IPS-20b (cell line): ENCODE measurements at regions not wholly inside any gene's neighbourhood (a gene's known extent, or its start where the extent isn't known, plus 50 kb on each side); places are given as distances from the start of the nearest gene placed in this dataset.

ENCODE experiments used
- H3K27ac ChIP-seq: one replicate; pipeline ENCODE4 v1.5.1; 2013; ENCODE audit warnings: low read length
- H3K27me3 ChIP-seq: 2 replicates; pipeline ENCODE4 v1.6.1; 2013; ENCODE audit warnings: mild to moderate bottlenecking, low read length, inconsistent platforms; ENCODE audit not compliant: insufficient read depth
- H3K36me3 ChIP-seq: 2 replicates; pipeline ENCODE4 v1.6.1; 2013; ENCODE audit warnings: low read depth, mild to moderate bottlenecking, inconsistent platforms, low read length, moderate library complexity; ENCODE audit not compliant: insufficient read depth
- H3K4me1 ChIP-seq: 2 replicates; pipeline ENCODE4 v1.6.1; 2013; ENCODE audit warnings: mild to moderate bottlenecking, control low read depth, inconsistent platforms, low read length, moderate library complexity; ENCODE audit not compliant: insufficient read depth
- H3K4me3 ChIP-seq: 2 replicates; pipeline ENCODE4 v1.5.1; 2013; ENCODE audit warnings: mild to moderate bottlenecking, low read length, inconsistent platforms
- H3K9ac ChIP-seq: 2 replicates; pipeline ENCODE4 v1.6.1; 2013; ENCODE audit warnings: low read depth, mild to moderate bottlenecking, inconsistent platforms, low read length, moderate library complexity
- H3K9me3 ChIP-seq: 2 replicates; pipeline ENCODE4 v1.6.1; 2013; ENCODE audit warnings: mild to moderate bottlenecking, low read depth, low read length, inconsistent platforms; ENCODE audit not compliant: insufficient read depth

GRCh38 chr22:26756675-26757293, 99.4 kb downstream of the MIAT start:
- Histone ChIP-seq H3K4me3 (peak overlapping the region; percentile 48; the same call in 1 of the 2 replicates), H3K27me3 (no peaks in the 10 kb centered on the region), H3K9ac (peak overlapping the region; percentile 60; the same call in 1 of the 2 replicates), H3K27ac (no peak overlapping the region), H3K36me3 (no peaks in the 10 kb centered on the region), H3K4me1 (peaks cover 18% of the 10 kb centered on the region; the same call in 1 of the 2 replicates), H3K9me3 (peaks cover 7% of the 10 kb centered on the region)

- H3K27me3 ChIP-seq, result no peaks in the 10 kb centered on the region
- no peaks in the 10 kb centered on the region for H3K36me3 ChIP-seq
- peaks cover 7% of the 10 kb centered on the region for H3K9me3 ChIP-seq
- peaks cover 12% of the 10 kb centered on the region; the same call in 1 of the 2 replicates for H3K4me1 ChIP-seq
- H3K4me3 ChIP-seq, result no peak overlapping the region
- H3K27ac ChIP-seq, result no peak overlapping the region
- H3K9ac ChIP-seq, result no peak overlapping the region
Measured at GRCh38 chr22:26757496-26757895, 100.1 kb downstream of the MIAT start.

GRCh38 chr22:26762503-26763472, 105.4 kb downstream of the MIAT start:
- Histone ChIP-seq H3K9ac (no peak overlapping the region), H3K27me3 (no peaks in the 10 kb centered on the region), H3K36me3 (no peaks in the 10 kb centered on the region), H3K4me1 (no peaks in the 10 kb centered on the region), H3K4me3 (no peak overlapping the region), H3K9me3 (peaks cover 12% of the 10 kb centered on the region), H3K27ac (no peak overlapping the region)

- Histone ChIP-seq H3K4me1 (no peaks in the 10 kb centered on the region), H3K27me3 (no peaks in the 10 kb centered on the region), H3K9me3 (peaks cover 10% of the 10 kb centered on the region; the same call in 1 of the 2 replicates), H3K27ac (no peak overlapping the region), H3K9ac (no peak overlapping the region), H3K36me3 (no peaks in the 10 kb centered on the region), H3K4me3 (no peak overlapping the region)
Measured at GRCh38 chr22:26763633-26764361, 106.4 kb downstream of the MIAT start.

- H3K9ac ChIP-seq, result no peak overlapping the region
- peaks cover 10% of the 10 kb centered on the region; the same call in 1 of the 2 replicates for H3K9me3 ChIP-seq
- H3K4me1 ChIP-seq, result no peaks in the 10 kb centered on the region
- no peaks in the 10 kb centered on the region for H3K27me3 ChIP-seq
- no peak overlapping the region for H3K27ac ChIP-seq
- no peak overlapping the region for H3K4me3 ChIP-seq
- H3K36me3 ChIP-seq, result no peaks in the 10 kb centered on the region
Measured at GRCh38 chr22:26766510-26767350, 109.3 kb downstream of the MIAT start.

- Histone ChIP-seq H3K4me3 (no peak overlapping the region), H3K27me3 (no peaks in the 10 kb centered on the region), H3K36me3 (no peaks in the 10 kb centered on the region), H3K4me1 (no peaks in the 10 kb centered on the region), H3K9ac (no peak overlapping the region), H3K9me3 (peaks cover 10% of the 10 kb centered on the region; the same call in 1 of the 2 replicates), H3K27ac (no peak overlapping the region)
Measured at GRCh38 chr22:26767351-26768155, 110.2 kb downstream of the MIAT start.

GRCh38 chr22:26768156-26768515, 110.7 kb downstream of the MIAT start:
- Histone ChIP-seq H3K9ac (no peak overlapping the region), H3K4me1 (no peaks in the 10 kb centered on the region), H3K4me3 (no peak overlapping the region), H3K9me3 (peaks cover 10% of the 10 kb centered on the region; the same call in 1 of the 2 replicates), H3K36me3 (no peaks in the 10 kb centered on the region), H3K27ac (no peak overlapping the region), H3K27me3 (no peaks in the 10 kb centered on the region)

- no peak overlapping the region for H3K4me3 ChIP-seq
- no peaks in the 10 kb centered on the region for H3K4me1 ChIP-seq
- no peak overlapping the region for H3K9ac ChIP-seq
- H3K27ac ChIP-seq, result no peak overlapping the region
- H3K9me3 ChIP-seq, result peaks cover 10% of the 10 kb centered on the region; the same call in 1 of the 2 replicates
- H3K36me3 ChIP-seq, result no peaks in the 10 kb centered on the region
- no peaks in the 10 kb centered on the region for H3K27me3 ChIP-seq
Measured at GRCh38 chr22:26768952-26769351, 111.6 kb downstream of the MIAT start.

- Histone ChIP-seq H3K4me1 (no peaks in the 10 kb centered on the region), H3K4me3 (no peak overlapping the region), H3K9me3 (peaks cover 10% of the 10 kb centered on the region; the same call in 1 of the 2 replicates), H3K27ac (no peak overlapping the region), H3K36me3 (no peaks in the 10 kb centered on the region), H3K9ac (no peak overlapping the region), H3K27me3 (no peaks in the 10 kb centered on the region; the same call in 1 of the 2 replicates)
Measured at GRCh38 chr22:26769663-26770062, 112.3 kb downstream of the MIAT start.

- Histone ChIP-seq H3K27me3 (no peaks in the 10 kb centered on the region; the same call in 1 of the 2 replicates), H3K4me1 (0 out of 2 replicates have a peak, but pooled peaks cover 4% of the 10 kb centered on the region), H3K27ac (no peak overlapping the region), H3K9me3 (peaks cover 10% of the 10 kb centered on the region; the same call in 1 of the 2 replicates), H3K4me3 (no peak overlapping the region), H3K36me3 (no peaks in the 10 kb centered on the region), H3K9ac (no peak overlapping the region)
Measured at GRCh38 chr22:26770624-26771023, 113.2 kb downstream of the MIAT start.
